ENCODE measurements at regions not wholly inside any gene's neighbourhood (a gene's known extent, or its start where the extent isn't known, plus 50 kb on each side); places are given as distances from the start of the nearest gene placed in this dataset.

GRCh38 chr5:111946556-111946955, 189.6 kb upstream of the NREP start:
- TF ChIP-seq CTCF (IDR thresholded peaks at IDR 0.05), result no peak
- ATAC-seq (no peak), DNase-seq (no peak)
- H3K27me3 ChIP-seq, result no peaks in the 10 kb centered on the region
- H3K27ac ChIP-seq, result no peak overlapping the region
- intact Hi-C loops (cut with DNase I), result no loop called here
- no peak overlapping the region for H3K4me3 ChIP-seq
- no peaks in the 10 kb centered on the region for H3K9me3 ChIP-seq
- no peaks in the 10 kb centered on the region for H3K4me1 ChIP-seq
- no peaks in the 10 kb centered on the region for H3K36me3 ChIP-seq

GRCh38 chr5:111945535-111945934, 188.5 kb upstream of the NREP start:
- H3K4me3 ChIP-seq, result no peak overlapping the region
- DNase-seq (no peak), ATAC-seq (no peak)
- H3K4me1 ChIP-seq, result no peaks in the 10 kb centered on the region
- TF ChIP-seq CTCF (IDR thresholded peaks at IDR 0.05), result no peak
- no peaks in the 10 kb centered on the region for H3K27me3 ChIP-seq
- intact Hi-C loops (cut with DNase I), result no loop called here
- H3K27ac ChIP-seq, result no peak overlapping the region
- no peaks in the 10 kb centered on the region for H3K36me3 ChIP-seq
- no peaks in the 10 kb centered on the region for H3K9me3 ChIP-seq

- Histone ChIP-seq H3K4me3 (no peak overlapping the region), H3K27ac (no peak overlapping the region), H3K27me3 (no peaks in the 10 kb centered on the region), H3K4me1 (no peaks in the 10 kb centered on the region), H3K9me3 (no peaks in the 10 kb centered on the region), H3K36me3 (no peaks in the 10 kb centered on the region)
- DNase-seq (no peak), ATAC-seq (no peak)
- intact Hi-C loops (cut with DNase I), result no loop called here
- TF ChIP-seq CTCF (IDR thresholded peaks at IDR 0.05), result no peak
Observed at GRCh38 chr5:111942661-111943401, 185.8 kb upstream of the NREP start.

- no peaks in the 10 kb centered on the region for H3K4me1 ChIP-seq
- no peak for DNase-seq
- no peak overlapping the region for H3K4me3 ChIP-seq
- no peaks in the 10 kb centered on the region for H3K27me3 ChIP-seq
- intact Hi-C loops (cut with DNase I), result no loop called here
- H3K9me3 ChIP-seq, result no peaks in the 10 kb centered on the region
- H3K27ac ChIP-seq, result no peak overlapping the region
- no peaks in the 10 kb centered on the region for H3K36me3 ChIP-seq
- no peak for TF ChIP-seq CTCF (IDR thresholded peaks at IDR 0.05)
- ATAC-seq, result no peak
Observed at GRCh38 chr5:111942201-111942600, 185.2 kb upstream of the NREP start.

GRCh38 chr5:111937094-111937493, 180.1 kb upstream of the NREP start:
- H3K4me3 ChIP-seq, result no peak overlapping the region
- DNase-seq (no peak), ATAC-seq (no peak)
- no peak for TF ChIP-seq CTCF (IDR thresholded peaks at IDR 0.05)
- intact Hi-C loops (cut with DNase I), result no loop called here
- no peaks in the 10 kb centered on the region for H3K4me1 ChIP-seq
- no peaks in the 10 kb centered on the region for H3K27me3 ChIP-seq
- no peaks in the 10 kb centered on the region for H3K36me3 ChIP-seq
- H3K9me3 ChIP-seq, result no peaks in the 10 kb centered on the region
- no peak overlapping the region for H3K27ac ChIP-seq
